ENCODE measurements at regions not wholly inside any gene's neighbourhood (a gene's known extent, or its start where the extent isn't known, plus 50 kb on each side); places are given as distances from the start of the nearest gene placed in this dataset.

DNA sequence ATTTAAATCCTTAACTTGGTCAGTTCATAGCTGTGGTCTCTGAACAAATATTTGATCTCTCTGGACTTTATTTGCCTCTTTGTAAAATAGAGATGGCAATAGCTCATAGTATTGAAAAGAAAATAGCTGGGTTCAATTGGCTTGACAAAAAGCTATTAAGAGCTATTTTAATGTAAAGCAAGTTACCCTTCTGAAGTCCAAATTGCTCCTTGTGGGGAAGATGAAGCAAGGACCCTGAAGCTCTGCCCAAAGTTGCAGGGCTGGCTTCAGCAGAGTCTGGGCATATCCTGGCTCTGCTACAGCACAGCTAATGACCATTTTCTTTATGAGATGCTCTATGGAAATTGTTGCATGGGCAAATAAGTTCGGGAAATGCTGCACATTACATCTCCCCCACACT, 484.5 kb downstream of the TDRD3 start:
- TF ChIP-seq CTCF (IDR thresholded peaks at IDR 0.05) (no peak), POLR2A (IDR thresholded peaks at IDR 0.05) (no peak)

Measured in esophagus squamous epithelium (tissue), 4 donors.